SK-N-SH treated with all-trans-retinoic acid at 6 μM for 48 hours (cell line): ENCODE measurements at regions not wholly inside any gene's neighbourhood (a gene's known extent, or its start where the extent isn't known, plus 50 kb on each side); places are given as distances from the start of the nearest gene placed in this dataset.
A peak's percentile ranks its signal among the peaks of the same experiment; 100 is the strongest.

Experiments
- ATAC-seq: fragments of 200-7000 bp; cut with Tn5 transposase; 3 replicates; pipeline ENCODE4 v1.9.1; 2020; ENCODE audit warnings: mild to moderate bottlenecking, moderate library complexity
- ARNTL ChIP-seq: fragments of 450-650 bp; formaldehyde crosslinking; IDR thresholded peaks from 2 replicates; pipeline ENCODE4 v1.5.0; 2020; ENCODE audit warnings: low read depth, mild to moderate bottlenecking, moderate library complexity, borderline replicate concordance
- BACH2 ChIP-seq: fragments of 250-450 bp; sonication (Bioruptor Pico); IDR thresholded peaks from 2 replicates; pipeline ENCODE4 v1.9.0; 2021; ENCODE audit warnings: mild to moderate bottlenecking, borderline replicate concordance
- CREB5 ChIP-seq: fragments of 250-450 bp; sonication (Bioruptor Pico); IDR thresholded peaks from 2 replicates; pipeline ENCODE4 v1.5.1; 2020; ENCODE audit warnings: low read depth, mild to moderate bottlenecking, moderate library complexity
- CSDC2 ChIP-seq: fragments of 250-450 bp; sonication (Bioruptor Pico); IDR thresholded peaks from 2 replicates; pipeline ENCODE4 v1.5.0; 2020; ENCODE audit warnings: mild to moderate bottlenecking, moderate library complexity
- ESRRG ChIP-seq: fragments of 250-450 bp; sonication (Bioruptor Pico); IDR thresholded peaks from 2 replicates; pipeline ENCODE4 v1.6.1; 2021; ENCODE audit warnings: mild to moderate bottlenecking
- GLIS3 ChIP-seq: fragments of 250-450 bp; sonication (Bioruptor Pico); IDR thresholded peaks from 2 replicates; pipeline ENCODE4 v1.5.0; 2020; ENCODE audit warnings: mild to moderate bottlenecking, moderate library complexity
- ISL1 ChIP-seq: fragments of 250-450 bp; sonication (Bioruptor Pico); IDR thresholded peaks from 2 replicates; pipeline ENCODE4 v2.1.2; 2022; ENCODE audit warnings: mild to moderate bottlenecking, moderate library complexity
- OSR1 ChIP-seq: fragments of 250-450 bp; sonication (Bioruptor Pico); IDR thresholded peaks from 2 replicates; pipeline ENCODE4 v1.8.0; 2022; ENCODE audit warnings: moderate library complexity, mild to moderate bottlenecking, inconsistent platforms
- PATZ1 ChIP-seq: fragments of 250-450 bp; sonication (Bioruptor Pico); IDR thresholded peaks from 2 replicates; pipeline ENCODE4 v1.8.0; 2020; ENCODE audit warnings: mild to moderate bottlenecking, moderate library complexity, borderline replicate concordance
- PPARA ChIP-seq: fragments of 250-450 bp; sonication (Bioruptor Pico); IDR thresholded peaks from 2 replicates; pipeline ENCODE4 v1.5.0; 2020; ENCODE audit warnings: mild to moderate bottlenecking, borderline replicate concordance
- RARB ChIP-seq: fragments of 250-450 bp; sonication (Bioruptor Pico); IDR thresholded peaks from 2 replicates; pipeline ENCODE4 v1.8.0; 2021; ENCODE audit warnings: mild to moderate bottlenecking, moderate library complexity
- TCF4 ChIP-seq: fragments of 250-450 bp; sonication (Bioruptor Pico); IDR thresholded peaks from 2 replicates; pipeline ENCODE4 v1.8.0; 2021; ENCODE audit warnings: mild to moderate bottlenecking, moderate library complexity, borderline replicate concordance
- TOX ChIP-seq: fragments of 250-450 bp; sonication (Bioruptor Pico); IDR thresholded peaks from 2 replicates; pipeline ENCODE4 v1.8.0; 2021; ENCODE audit warnings: mild to moderate bottlenecking, moderate library complexity, borderline replicate concordance
- TSHZ2 ChIP-seq: fragments of 250-450 bp; sonication (Bioruptor Pico); IDR thresholded peaks from 2 replicates; pipeline ENCODE4 v1.5.0; 2020; ENCODE audit warnings: mild to moderate bottlenecking, moderate library complexity
- ZC3H10 ChIP-seq: fragments of 250-450 bp; sonication (Bioruptor Pico); IDR thresholded peaks from 2 replicates; pipeline ENCODE4 v1.5.1; 2021; ENCODE audit warnings: mild to moderate bottlenecking, moderate library complexity
- ZFP30 ChIP-seq: fragments of 450-650 bp; formaldehyde crosslinking; IDR thresholded peaks from 2 replicates; pipeline ENCODE4 v1.5.0; 2022; ENCODE audit warnings: mild to moderate bottlenecking, moderate library complexity
- ZNF70 ChIP-seq: fragments of 450-650 bp; formaldehyde crosslinking; IDR thresholded peaks from 2 replicates; pipeline ENCODE4 v1.5.0; 2020; ENCODE audit warnings: mild to moderate bottlenecking, moderate library complexity
- ZNF8 ChIP-seq: fragments of 450-650 bp; formaldehyde crosslinking; IDR thresholded peaks from 2 replicates; pipeline ENCODE4 v1.5.0; 2020; ENCODE audit warnings: mild to moderate bottlenecking, moderate library complexity
- TF ChIP-seq, protein P1 (sequence below): fragments of 250-450 bp; sonication (Bioruptor Pico); IDR thresholded peaks from 2 replicates; pipeline ENCODE4 v1.5.1; 2021; ENCODE audit warnings: mild to moderate bottlenecking, moderate library complexity
- TF ChIP-seq, protein P2 (sequence below): fragments of 250-450 bp; sonication (Bioruptor Pico); IDR thresholded peaks from 2 replicates; pipeline ENCODE4 v1.8.0; 2021; ENCODE audit warnings: low read depth, mild to moderate bottlenecking, moderate library complexity, borderline replicate concordance

DNA sequence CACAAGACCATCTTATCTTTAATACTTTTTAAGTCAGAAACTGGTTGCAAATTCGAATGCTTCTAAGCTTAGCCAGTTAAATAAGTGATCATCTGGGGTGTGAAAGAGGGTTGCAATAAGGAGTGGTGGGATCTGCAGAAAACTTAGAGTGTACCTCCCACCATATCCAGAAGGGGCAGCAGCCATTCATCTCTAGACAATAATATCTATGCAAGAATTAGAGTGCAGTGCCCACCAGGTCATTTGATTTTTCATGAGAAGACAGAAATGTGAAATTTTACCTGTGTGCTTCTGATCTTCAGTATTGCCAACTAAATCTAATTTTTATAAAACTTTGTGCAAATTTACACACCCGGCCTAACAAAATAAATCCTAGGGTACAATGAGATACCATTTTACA, 127.2 kb upstream of the SP4 start:
- TF ChIP-seq TCF4 (CRISPR knock-in tag) = no peak
- TF ChIP-seq ZFP30 (CRISPR knock-in tag) = no peak
- TF ChIP-seq GLIS3 (CRISPR knock-in tag) = no peak
- TF ChIP-seq, protein P1, sequence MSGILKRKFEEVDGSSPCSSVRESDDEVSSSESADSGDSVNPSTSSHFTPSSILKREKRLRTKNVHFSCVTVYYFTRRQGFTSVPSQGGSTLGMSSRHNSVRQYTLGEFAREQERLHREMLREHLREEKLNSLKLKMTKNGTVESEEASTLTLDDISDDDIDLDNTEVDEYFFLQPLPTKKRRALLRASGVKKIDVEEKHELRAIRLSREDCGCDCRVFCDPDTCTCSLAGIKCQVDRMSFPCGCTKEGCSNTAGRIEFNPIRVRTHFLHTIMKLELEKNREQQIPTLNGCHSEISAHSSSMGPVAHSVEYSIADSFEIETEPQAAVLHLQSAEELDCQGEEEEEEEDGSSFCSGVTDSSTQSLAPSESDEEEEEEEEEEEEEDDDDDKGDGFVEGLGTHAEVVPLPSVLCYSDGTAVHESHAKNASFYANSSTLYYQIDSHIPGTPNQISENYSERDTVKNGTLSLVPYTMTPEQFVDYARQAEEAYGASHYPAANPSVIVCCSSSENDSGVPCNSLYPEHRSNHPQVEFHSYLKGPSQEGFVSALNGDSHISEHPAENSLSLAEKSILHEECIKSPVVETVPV = no peak
- TF ChIP-seq PPARA = no peak
- TF ChIP-seq ESRRG (CRISPR knock-in tag) = no peak
- no peak for TF ChIP-seq TSHZ2 (CRISPR knock-in tag)
- no peak for TF ChIP-seq BACH2
- no peak for TF ChIP-seq ARNTL (CRISPR knock-in tag)
- no peak for TF ChIP-seq ZC3H10 (CRISPR knock-in tag)
- no peak for TF ChIP-seq RARB
- TF ChIP-seq ZNF70 (CRISPR knock-in tag) = no peak
- TF ChIP-seq, protein P2, sequence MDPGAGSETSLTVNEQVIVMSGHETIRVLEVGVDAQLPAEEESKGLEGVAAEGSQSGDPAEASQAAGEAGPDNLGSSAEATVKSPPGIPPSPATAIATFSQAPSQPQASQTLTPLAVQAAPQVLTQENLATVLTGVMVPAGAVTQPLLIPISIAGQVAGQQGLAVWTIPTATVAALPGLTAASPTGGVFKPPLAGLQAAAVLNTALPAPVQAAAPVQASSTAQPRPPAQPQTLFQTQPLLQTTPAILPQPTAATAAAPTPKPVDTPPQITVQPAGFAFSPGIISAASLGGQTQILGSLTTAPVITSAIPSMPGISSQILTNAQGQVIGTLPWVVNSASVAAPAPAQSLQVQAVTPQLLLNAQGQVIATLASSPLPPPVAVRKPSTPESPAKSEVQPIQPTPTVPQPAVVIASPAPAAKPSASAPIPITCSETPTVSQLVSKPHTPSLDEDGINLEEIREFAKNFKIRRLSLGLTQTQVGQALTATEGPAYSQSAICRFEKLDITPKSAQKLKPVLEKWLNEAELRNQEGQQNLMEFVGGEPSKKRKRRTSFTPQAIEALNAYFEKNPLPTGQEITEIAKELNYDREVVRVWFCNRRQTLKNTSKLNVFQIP = no peak
- TF ChIP-seq OSR1 = no peak
- no peak for TF ChIP-seq TOX
- no peak for TF ChIP-seq ZNF8 (CRISPR knock-in tag)
- no peak for TF ChIP-seq PATZ1 (CRISPR knock-in tag)
- peak; percentile 66; the same call in 1 of the 3 replicates for ATAC-seq

DNA sequence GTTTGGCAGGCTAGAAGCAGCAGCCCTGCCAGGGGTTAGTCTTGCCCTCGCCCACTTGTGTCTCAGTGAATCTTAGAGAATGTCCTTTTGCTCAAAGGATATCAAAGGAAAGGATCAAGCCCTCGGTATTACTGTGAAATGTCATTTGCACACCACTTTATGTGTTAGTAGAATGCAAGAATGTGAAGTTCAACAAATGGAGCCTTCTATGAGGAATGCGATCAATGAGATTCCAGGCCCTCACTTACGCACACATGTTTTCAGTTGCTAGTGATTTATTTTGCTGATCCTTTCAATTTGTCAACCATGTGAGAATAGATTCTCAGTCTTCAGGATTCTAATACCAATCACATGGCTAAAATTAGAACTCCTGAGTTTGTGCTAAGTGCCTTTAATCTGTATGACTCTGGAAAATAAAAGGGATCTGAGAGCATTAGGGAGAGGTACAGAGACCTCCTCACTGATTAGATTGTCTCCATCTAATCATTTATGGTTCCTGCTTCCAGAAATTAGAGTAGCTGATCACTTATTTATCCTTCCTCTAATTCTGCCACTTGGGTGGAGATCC, 123.0 kb upstream of the SP4 start:
- ATAC-seq = no peak
- TF ChIP-seq CSDC2 (CRISPR knock-in tag) (no peak), TCF4 (CRISPR knock-in tag) (no peak), ISL1 (CRISPR knock-in tag) (no peak), CREB5 (CRISPR knock-in tag) (no peak), ZNF70 (CRISPR knock-in tag) (no peak), TSHZ2 (CRISPR knock-in tag) (no peak), ARNTL (CRISPR knock-in tag) (no peak), ZNF8 (CRISPR knock-in tag) (no peak), GLIS3 (CRISPR knock-in tag) (no peak), BACH2 (no peak), OSR1 (no peak), ZC3H10 (CRISPR knock-in tag) (no peak), ZFP30 (CRISPR knock-in tag) (no peak)
- TF ChIP-seq, protein P1 = no peak
- TF ChIP-seq, protein P2 = no peak
- TF ChIP-seq, all 23 proteins: peak for 0
